K562 (cell line): ENCODE measurements at regions not wholly inside any gene's neighbourhood (a gene's known extent, or its start where the extent isn't known, plus 50 kb on each side); places are given as distances from the start of the nearest gene placed in this dataset.
A peak's percentile ranks its signal among the peaks of the same experiment; 100 is the strongest.

Experiments
- ATAC-seq: fragments of 200-7000 bp; cut with Tn5 transposase; 3 replicates; pipeline ENCODE4 v1.9.1; 2020; ENCODE audit warnings: moderate library complexity
- BruUV-seq: library from RNA; stranded (reverse); fragments of 400-500 nt; replicated peaks from 2 replicates; lab custom pipeline; 2021; lab: Mats Ljungman, UMichigan
- CTCF ChIA-PET: fragments of 300-600 bp; formaldehyde crosslinking; extraction: SDS; loops from one replicate; lab custom pipeline; 2021; ENCODE audit warnings: low intra/inter-chr PET ratio; lab: Yijun Ruan, JAX
- POLR2A ChIA-PET: fragments of 300-600, 350-650 bp; sonication (Branson Sonifier 250); formaldehyde crosslinking; extraction: SDS; loops from one replicate; lab custom pipeline; 2021; ENCODE audit warnings: antibody characterized with exemption, inconsistent platforms; lab: Yijun Ruan, JAX
- DNase-seq, 4 experiments: peaks; one replicate each; pipeline versions ENCODE4 v3.0.0 to v3.0.0-alpha.2; 2011 to 2018; ENCODE audit warnings: low spot score in 3 of 4, mixed read lengths in 3 of 4; ENCODE audit errors: extremely low read depth in 1 of 4
- FAIRE-seq: peaks from 2 replicates; lab custom pipeline; 2011; peaks lifted over from hg19 to GRCh38; lab: Jason Lieb, UNC
- H2AFZ ChIP-seq: 2 replicates; pipeline ENCODE4 v1.6.0; 2011; ENCODE audit warnings: low read depth, low read length, control low read depth, inconsistent platforms
- H3K27ac ChIP-seq: fragments of 200-600 bp; 3 replicates; pipeline ENCODE4 v1.8.0; 2011; ENCODE audit warnings: low read depth, mild to moderate bottlenecking, control low read depth, inconsistent platforms, low read length, moderate library complexity, mixed read lengths; ENCODE audit errors: extremely low read depth
- H3K27me3 ChIP-seq, 2 experiments: fragments of 300-600 bp in 1 of 2; 2 replicates in 1 of 2; 3 replicates in 1 of 2; pipeline versions ENCODE4 v1.6.0 to v1.8.0; 2011; ENCODE audit warnings: inconsistent platforms in 2 of 2, low read length in 2 of 2, mild to moderate bottlenecking in 1 of 2, mixed read lengths in 1 of 2, moderate library complexity in 1 of 2; ENCODE audit not compliant: control insufficient read depth in 2 of 2, insufficient read depth in 2 of 2
- H3K36me3 ChIP-seq: fragments of 300-600 bp; 3 replicates; pipeline ENCODE4 v1.8.0; 2011; ENCODE audit warnings: mild to moderate bottlenecking, low read length, inconsistent platforms; ENCODE audit not compliant: control insufficient read depth, insufficient read depth
- H3K4me1 ChIP-seq, 2 experiments: fragments of 200-600 bp in 1 of 2; replicated peaks in 1 of 2; 2 replicates in 1 of 2; 3 replicates in 1 of 2; pipeline versions ENCODE4 v1.5.1 to v1.8.0; 2011; ENCODE audit warnings: inconsistent platforms in 2 of 2, low read length in 2 of 2, mild to moderate bottlenecking in 1 of 2, mixed read lengths in 1 of 2, moderate library complexity in 1 of 2; ENCODE audit not compliant: control insufficient read depth in 2 of 2, insufficient read depth in 2 of 2
- H3K4me2 ChIP-seq: 2 replicates; pipeline ENCODE4 v1.6.1; 2011; ENCODE audit warnings: low read length, control low read depth, inconsistent platforms, mixed read lengths; ENCODE audit not compliant: insufficient read depth
- H3K4me3 ChIP-seq: fragments of 200-600 bp; sonication (generic), shearing (Covaris generic); 2 replicates; pipeline ENCODE4 v1.5.1; 2016; ENCODE audit warnings: control low read depth, inconsistent platforms
- H3K79me2 ChIP-seq: fragments of 200-600 bp; 3 replicates; pipeline ENCODE4 v1.8.0; 2011; ENCODE audit warnings: low read length, inconsistent platforms; ENCODE audit not compliant: control insufficient read depth, insufficient read depth
- H3K9ac ChIP-seq, 2 experiments: 2 replicates each; pipeline versions ENCODE4 v1.6.0 to v1.6.1; 2011; ENCODE audit warnings: low read depth in 2 of 2, low read length in 2 of 2, control low read depth in 1 of 2, inconsistent platforms in 1 of 2, mild to moderate bottlenecking in 1 of 2, mixed read lengths in 1 of 2; ENCODE audit not compliant: insufficient read depth in 1 of 2
- H3K9me1 ChIP-seq: one replicate; pipeline ENCODE4 v1.6.0; 2011; ENCODE audit warnings: inconsistent platforms, mild to moderate bottlenecking, low read length, moderate library complexity; ENCODE audit not compliant: control insufficient read depth, insufficient read depth
- H3K9me3 ChIP-seq: replicated peaks from 2 replicates; pipeline ENCODE4 v1.5.1; 2011; ENCODE audit warnings: low read depth, low read length, inconsistent platforms; ENCODE audit not compliant: control insufficient read depth, insufficient read depth
- H4K20me1 ChIP-seq: replicated peaks from 2 replicates; pipeline ENCODE4 v1.6.1; 2011; ENCODE audit warnings: low read length, inconsistent platforms, mixed read lengths; ENCODE audit not compliant: control insufficient read depth, insufficient read depth
- CEBPG ChIP-seq, 3 experiments: fragments of 200-800 bp in 1 of 3; sonication (Bioruptor generic) in 1 of 3; sonication (generic) in 1 of 3; formaldehyde crosslinking in 1 of 3; IDR thresholded peaks in 2 of 3; conservative IDR thresholded peaks in 1 of 3; 2 replicates each; pipeline versions ENCODE4 v1.6.1 to v1.8.0; 2016 to 2022; ENCODE audit warnings: missing compliant biosample characterization in 2 of 3, missing genetic modification characterization in 2 of 3, mild to moderate bottlenecking in 1 of 3, missing genetic modification reagents in 1 of 3
- CREM ChIP-seq: IDR thresholded peaks from 2 replicates; pipeline ENCODE4 v1.6.1; 2014; ENCODE audit warnings: antibody characterized with exemption, low read depth
- SPI1 ChIP-seq: IDR thresholded peaks from 2 replicates; pipeline ENCODE4 v1.6.1; 2011; ENCODE audit warnings: low read depth, low read length, control low read depth, borderline replicate concordance
- SREBF1 ChIP-seq: fragments of 150-350 bp; IDR thresholded peaks from 2 replicates; pipeline ENCODE4 v1.6.1; 2014; ENCODE audit warnings: antibody characterized with exemption, low read depth, low read length, borderline replicate concordance
- STAG1 ChIP-seq: sonication (generic); formaldehyde crosslinking; IDR thresholded peaks from 2 replicates; pipeline ENCODE4 v1.5.0; 2020; ENCODE audit warnings: missing genetic modification reagents, borderline replicate concordance
- ZNF133 ChIP-seq: fragments of 250-450 bp; sonication (Bioruptor Pico); IDR thresholded peaks from 2 replicates; pipeline ENCODE4 v1.4.0; 2020; ENCODE audit warnings: mild to moderate bottlenecking
- ZNF324 ChIP-seq: fragments of 250-450 bp; sonication (Bioruptor Pico); IDR thresholded peaks from 2 replicates; pipeline ENCODE4 v1.4.0; 2020; ENCODE audit warnings: mild to moderate bottlenecking
- WGBS: fragments of 100-300 bp; shearing (Covaris generic); methylation state at CpG from one replicate; pipeline ENCODE4 v1.1.6; 2016; ENCODE audit warnings: low coverage, mixed read lengths; ENCODE audit not compliant: insufficient coverage; ENCODE audit errors: missing lambda C conversion rate; 5-methylcytosine and 5-hydroxymethylcytosine counted together
- in situ Hi-C: fragments of 300-500 bp; cut with MboI; formaldehyde crosslinking; loops from 4 replicates; pipeline ENCODE4 v1.15.0; 2018; ENCODE audit warnings: inconsistent platforms, mixed read lengths
- intact Hi-C: fragments of 100-400 bp; cut with micrococcal nuclease; formaldehyde crosslinking; loops from 2 replicates; pipeline ENCODE4 v1.14.2; 2022

- TF ChIP-seq CREM, result no peak
- TF ChIP-seq SREBF1, result no peak
- no peak for TF ChIP-seq ZNF133
- TF ChIP-seq CEBPG (CRISPR knock-in tag; IDR thresholded peaks at IDR 0.05), result no peak
- peak; percentile 28 to 48; a peak in 2 of 4 replicates for TF ChIP-seq CEBPG (tag; conservative IDR thresholded peaks at IDR 0.05 in 1 of 2, IDR thresholded peaks at IDR 0.05 in 1 of 2)
Observed at GRCh38 chr6:21402368-21402767, 191.2 kb upstream of the SOX4 start (continued).

GRCh38 chr6:21404577-21404976 lies 189.0 kb upstream of the SOX4 start:
- in situ Hi-C loops, result no loop called here
- no peaks in the 10 kb centered on the region for H3K9me3 ChIP-seq
- H3K9ac ChIP-seq, result no peak overlapping the region
- CTCF ChIA-PET, result no interaction called here
- no peak for DNase-seq
- no peaks in the 10 kb centered on the region for H3K9me1 ChIP-seq
- H4K20me1 ChIP-seq, result no peaks in the 10 kb centered on the region
- H3K4me2 ChIP-seq, result no peak overlapping the region
- intact Hi-C loops, result no loop called here
- FAIRE-seq, result no peak
- H3K4me1 ChIP-seq, result no peaks in the 10 kb centered on the region
- no peak overlapping the region for H2AFZ ChIP-seq
- H3K36me3 ChIP-seq, result no peaks in the 10 kb centered on the region
- H3K79me2 ChIP-seq, result no peaks in the 10 kb centered on the region
- peaks cover 14 to 15% of the 10 kb centered on the region in 2 experiments; a peak in 3 of 5 replicates for H3K27me3 ChIP-seq
- POLR2A ChIA-PET, result no interaction called here
- ATAC-seq, result peak; percentile 61
- 0% methylated on average over 2 of the region's 2 CpGs for WGBS
- H3K4me3 ChIP-seq, result no peak overlapping the region
- H3K27ac ChIP-seq, result no peak overlapping the region
- TF ChIP-seq ZNF324 (CRISPR knock-in tag) (no peak), STAG1 (CRISPR knock-in tag) (no peak), SPI1 (peak; percentile 98)
- BruUV-seq, result no TSS peak
